ENCODE measurements at regions not wholly inside any gene's neighbourhood (a gene's known extent, or its start where the extent isn't known, plus 50 kb on each side); places are given as distances from the start of the nearest gene placed in this dataset.
"Not testable (repeated sequence)": the region's sequence is repeated elsewhere in the genome, so short reads cannot be mapped to it uniquely, and the experiment has no call there.

DNA sequence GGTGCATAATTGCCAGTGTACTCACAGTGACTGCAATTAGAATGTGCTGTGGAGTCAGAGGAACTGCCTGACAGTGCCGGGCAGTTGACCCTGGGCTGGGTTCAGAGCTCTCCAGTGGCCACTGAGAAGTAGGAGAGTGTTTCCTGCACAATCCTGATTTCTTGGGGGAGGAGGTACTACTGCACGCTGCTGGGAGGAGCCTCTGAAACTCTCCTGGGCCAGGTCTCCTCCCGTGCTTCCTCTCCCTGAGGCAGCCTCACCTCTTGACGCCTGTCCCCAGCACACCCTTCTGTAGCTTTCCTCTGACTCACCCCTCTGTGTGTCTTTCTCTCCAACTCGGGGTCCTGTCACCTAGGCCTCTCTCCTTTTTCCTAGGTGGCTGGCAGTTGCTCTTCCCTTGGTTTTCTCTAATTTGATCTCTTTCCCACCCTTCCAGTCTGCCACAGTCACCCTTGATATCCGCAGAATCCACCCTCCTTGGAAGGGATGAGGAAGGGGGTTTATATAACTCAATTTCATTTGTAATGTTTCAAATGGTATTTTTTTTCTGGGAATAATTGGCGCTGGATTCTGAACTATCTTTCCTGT, 264.7 kb upstream of the PLGLB2 start:
- DNase-seq (ENCODE audit: low read depth in 2 of 2), result not testable (repeated sequence)

DNA sequence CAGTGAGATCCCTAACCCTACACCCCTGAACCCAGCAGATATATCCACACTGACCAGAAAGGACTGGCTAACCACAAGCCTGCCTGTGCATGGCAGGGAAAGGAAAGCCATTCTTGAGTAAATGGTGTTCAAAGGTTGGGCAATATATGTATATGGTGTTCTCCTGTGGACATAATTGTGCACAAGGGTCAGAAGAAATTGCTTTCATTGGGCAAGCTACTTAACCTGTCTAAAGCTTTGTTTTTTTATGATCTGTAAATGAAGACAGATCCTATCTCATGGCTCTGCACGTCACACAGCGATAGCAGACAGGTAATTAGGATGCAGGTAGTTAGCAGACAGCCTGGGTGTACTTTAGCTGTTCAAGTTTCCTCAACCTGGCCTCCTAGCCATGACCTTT, 263.5 kb upstream of the PLGLB2 start:
- DNase-seq (ENCODE audit: low read depth in 2 of 2), result not testable (repeated sequence)

DNA sequence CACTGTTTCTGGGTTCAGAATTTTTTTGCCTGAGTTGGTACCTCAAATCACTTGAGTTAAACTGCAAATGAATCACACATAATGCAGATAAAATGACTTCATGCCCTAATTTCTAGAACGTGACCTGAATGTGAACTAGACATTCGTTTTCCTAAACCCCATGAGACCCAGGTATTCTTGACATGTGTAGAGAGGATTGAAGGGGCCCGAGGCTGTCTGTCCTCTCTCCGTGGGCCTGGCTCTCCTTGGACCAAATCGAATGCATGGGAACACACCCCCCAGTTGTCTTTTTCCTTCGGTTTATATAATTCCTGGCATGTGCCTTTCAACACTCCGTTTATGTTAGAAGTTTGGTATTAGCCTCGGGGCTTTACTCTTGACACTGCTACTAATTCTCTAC, 262.4 kb upstream of the PLGLB2 start:
- not testable (repeated sequence) for DNase-seq (ENCODE audit: low read depth in 2 of 2)

DNA sequence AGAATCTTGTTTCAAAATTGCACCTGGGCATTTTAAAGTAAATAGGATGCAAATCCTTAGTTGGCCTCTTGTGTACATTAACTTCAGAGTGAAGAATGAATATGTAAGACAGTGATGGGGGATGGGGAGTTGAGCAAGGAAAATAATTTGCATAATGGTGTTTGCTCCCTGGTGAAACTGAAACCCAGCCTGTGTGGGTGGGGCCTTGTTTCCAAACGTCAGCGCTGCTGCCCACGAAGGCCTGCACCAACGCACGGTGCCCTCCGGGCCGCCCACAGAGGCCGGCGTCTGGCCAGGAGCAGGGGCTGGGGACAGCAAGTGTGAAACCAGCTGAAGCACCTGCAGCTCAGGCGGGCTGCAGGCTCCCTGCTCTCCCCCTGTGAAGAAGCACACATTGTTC, 262.0 kb upstream of the PLGLB2 start:
- DNase-seq (ENCODE audit: low read depth in 2 of 2), result not testable (repeated sequence)

DNA sequence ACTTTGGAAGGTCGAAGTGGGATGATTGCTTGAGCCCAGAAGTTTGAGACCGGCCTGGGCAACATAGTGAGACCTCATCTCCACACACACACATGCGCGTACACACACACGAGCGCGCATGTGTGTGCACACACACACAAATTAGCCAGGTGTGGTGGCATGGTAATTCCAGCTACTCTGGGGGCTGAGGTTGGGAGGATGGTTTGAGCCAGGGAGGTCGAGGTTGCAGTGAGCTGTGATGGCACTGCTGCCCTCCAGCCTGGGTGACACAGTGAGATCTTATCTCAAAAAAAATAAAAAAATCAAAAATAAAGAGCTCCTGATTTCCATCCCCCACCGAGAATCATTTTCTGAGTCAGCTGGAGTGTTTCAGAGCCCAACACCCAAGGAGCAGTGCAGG, 261.5 kb upstream of the PLGLB2 start:
- peak in 1 of 2 donors; percentile 29 for DNase-seq (ENCODE audit: low read depth in 2 of 2)

DNA sequence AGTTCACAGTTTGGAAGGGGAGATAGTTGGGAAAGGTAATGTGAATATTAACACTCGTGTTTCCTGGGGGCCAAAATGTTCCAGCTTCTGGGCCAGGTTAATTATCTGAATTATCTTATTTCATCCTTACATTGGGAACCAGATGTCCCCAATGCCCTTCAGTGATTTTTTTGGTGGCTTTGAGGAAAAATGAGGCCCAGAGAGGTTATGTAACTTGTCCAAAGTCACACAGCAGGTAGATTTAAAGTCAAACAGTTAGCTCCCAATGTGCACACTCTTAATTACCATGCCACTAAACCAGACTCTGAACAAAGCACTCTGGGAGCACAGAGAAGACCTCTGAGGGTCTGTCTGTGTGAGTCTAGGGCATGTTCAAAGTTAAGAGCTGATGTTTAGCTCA, 259.9 kb upstream of the PLGLB2 start:
- DNase-seq (ENCODE audit: low read depth in 2 of 2), result not testable (repeated sequence)

DNA sequence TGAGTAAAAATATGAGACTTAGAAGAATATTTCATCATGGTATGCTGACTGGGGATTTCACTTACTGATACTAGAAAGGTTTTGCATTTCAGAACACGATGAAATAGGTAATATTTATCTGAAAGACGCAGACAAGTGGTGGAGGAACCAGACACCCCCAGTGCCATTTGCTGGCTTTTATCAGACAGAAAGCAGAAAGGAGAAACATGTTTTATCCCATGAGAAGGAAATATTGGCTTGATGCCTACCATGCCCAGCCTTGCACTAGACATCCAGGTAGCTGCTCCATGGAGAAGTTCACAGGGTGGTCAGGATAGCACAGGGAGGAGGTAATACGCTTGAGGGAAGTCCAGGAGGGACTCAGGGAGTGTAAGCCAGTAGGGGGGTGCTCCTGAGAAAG, 258.9 kb upstream of the PLGLB2 start:
- not testable (repeated sequence) for DNase-seq (ENCODE audit: low read depth in 2 of 2)

DNA sequence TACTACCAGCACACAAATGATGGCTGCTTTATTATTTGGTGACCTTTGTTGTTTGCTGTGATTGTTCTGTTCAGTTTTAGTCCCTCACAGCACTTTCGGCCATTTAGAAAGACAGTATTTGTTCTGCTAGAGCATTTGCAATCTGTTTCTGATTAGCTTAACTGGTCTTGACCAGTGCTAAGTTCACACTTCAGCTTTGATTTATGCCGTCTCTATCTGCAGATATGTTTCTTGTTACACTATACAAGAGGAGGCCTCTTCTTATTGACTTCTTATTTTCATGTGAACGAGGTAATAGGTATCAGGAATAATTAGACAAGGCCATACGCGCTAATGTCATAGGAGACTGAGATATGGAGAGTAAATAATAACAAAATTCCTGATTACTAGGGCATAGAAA, 253.0 kb upstream of the PLGLB2 start:
- DNase-seq (ENCODE audit: low read depth in 2 of 2), result not testable (repeated sequence)

DNA sequence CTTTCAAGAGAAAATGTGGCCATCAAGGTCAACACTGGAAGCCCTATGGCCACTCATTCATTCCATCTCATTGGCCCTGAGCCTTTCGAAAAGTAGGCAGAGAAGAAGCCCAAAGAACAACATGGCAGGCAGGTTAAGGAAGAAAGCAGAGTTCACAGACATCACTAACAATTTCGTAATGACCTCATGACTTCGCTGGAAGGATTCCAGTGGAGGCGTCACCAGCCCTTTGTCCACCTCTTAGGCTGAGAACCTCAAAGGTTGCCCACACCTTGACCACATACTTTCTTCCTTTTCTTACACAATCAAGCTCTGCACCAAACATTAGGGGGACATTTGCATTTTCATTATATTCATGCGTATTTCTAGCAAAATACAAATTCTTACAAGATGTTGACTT, 252.4 kb upstream of the PLGLB2 start:
- DNase-seq (ENCODE audit: low read depth in 2 of 2), result not testable (repeated sequence)

DNA sequence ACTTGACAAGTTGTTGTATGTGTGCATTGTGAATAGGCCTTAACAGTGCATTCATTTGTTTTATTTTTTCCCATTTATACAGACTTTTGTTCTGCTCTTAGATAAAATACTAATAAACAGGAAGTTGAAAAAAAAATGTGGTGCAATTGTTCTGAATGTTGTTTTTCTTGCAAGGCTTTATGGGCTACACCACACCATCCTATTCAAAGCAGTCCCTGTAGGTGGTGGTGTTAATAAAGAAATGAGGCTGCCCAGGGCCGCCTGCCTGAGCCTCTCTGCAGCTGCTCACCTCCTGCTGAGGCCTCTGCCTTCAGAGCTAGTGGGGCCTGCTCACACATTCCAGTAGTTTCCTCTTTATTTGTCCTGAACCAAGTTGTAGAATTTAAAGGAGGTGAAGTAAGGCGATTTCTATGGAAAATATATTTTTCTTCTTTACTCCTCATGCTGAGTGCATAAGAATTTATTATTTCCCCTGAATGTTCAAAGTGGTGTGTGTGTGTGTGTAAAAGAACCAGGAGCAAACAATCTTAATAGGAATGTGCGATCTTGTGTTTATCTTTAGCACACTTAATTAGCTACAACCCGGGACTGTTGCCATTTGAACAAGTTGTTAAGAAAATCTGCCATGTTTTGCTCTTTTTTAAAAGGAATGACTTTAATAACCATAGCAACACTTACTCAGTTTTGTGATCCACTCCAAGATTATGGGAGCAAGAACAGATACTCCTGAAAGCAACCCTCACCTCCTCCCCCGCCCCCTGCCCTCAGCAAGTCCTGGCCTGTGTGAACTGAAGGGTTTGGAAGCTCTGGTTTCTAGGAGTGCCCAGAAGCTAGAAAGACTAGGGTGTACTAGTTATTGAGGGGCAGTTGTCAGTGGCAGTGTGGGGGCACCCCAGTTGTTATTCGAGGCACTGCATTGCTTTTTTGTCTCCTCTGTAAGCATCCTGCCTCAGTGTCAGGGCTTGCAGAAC, 251.6 kb upstream of the PLGLB2 start:
- DNase-seq (ENCODE audit: low read depth in 2 of 2), result peak; percentile 70 to 73

DNA sequence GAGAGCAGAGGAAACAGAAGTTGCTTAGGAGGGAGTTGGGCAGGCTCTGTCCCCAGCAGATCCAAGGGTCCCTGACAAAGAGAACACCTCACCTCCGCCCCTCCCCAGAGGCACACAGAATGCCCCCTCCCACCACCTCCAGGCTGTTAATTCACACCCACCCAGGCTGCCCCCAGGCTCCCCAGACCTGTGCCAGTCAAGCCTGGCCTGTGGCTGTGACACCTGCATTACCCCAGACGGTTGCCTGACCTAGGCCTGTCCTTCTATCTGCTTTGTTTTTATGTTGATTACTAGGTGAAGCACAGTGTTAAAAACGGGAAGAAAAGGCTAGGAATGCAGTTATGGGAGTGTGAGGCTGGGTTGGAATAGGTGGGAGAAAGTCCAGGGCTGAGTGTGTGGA, 250.8 kb upstream of the PLGLB2 start:
- DNase-seq (ENCODE audit: low read depth in 2 of 2), result not testable (repeated sequence)

DNA sequence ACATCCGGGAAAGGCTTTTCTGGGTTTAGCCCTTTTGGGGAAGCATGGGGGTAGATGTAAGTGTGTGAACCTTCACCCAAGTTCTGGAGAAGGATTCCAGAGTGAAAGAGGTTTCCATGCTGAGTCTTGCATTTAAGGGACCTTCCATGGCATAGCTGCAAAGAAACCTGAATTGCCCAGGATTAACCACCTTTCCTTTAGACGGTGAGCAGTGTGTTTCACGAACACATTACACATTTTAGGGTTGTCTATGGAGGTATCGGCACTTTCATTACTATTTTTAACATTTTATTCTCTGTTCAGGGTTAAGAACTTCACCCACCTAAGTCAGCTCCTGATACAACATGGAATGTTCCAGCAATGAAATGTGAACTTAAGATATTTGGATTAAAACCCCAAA, 250.2 kb upstream of the PLGLB2 start:
- not testable (repeated sequence) for DNase-seq (ENCODE audit: low read depth in 2 of 2)

DNA sequence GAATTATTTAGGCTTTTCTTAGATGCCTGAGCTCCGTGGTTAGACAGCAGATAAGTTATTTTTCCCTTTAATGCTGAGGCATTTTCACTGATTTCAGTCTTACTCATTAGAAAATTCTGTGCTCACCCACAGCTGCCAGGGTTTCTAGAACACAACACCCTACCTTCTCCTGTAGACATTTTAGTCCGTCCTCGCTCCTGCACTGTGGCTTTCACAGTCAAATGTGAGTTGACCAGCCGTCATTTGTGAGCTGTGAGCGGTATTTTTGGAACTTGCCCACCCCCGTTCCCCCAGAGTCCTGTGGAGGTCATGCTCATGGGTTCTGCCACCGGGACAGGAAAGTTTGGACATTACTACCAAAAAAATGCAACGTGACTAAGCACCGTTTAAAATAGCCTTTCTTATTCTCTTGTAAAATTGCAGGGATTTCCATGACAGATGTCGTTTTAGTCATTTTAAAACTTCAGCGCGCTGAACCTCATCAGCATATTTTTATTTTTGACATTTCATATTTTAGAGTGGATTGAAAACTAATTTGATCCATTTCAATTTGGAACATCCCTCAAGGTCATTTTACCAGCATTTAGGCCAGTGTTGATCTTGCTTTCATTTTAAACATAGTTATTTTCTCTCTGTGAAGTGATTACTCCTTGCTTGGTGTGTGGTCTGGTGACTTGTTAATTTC, 249.6 kb upstream of the PLGLB2 start:
- not testable (repeated sequence) for DNase-seq (ENCODE audit: low read depth in 2 of 2)

DNA sequence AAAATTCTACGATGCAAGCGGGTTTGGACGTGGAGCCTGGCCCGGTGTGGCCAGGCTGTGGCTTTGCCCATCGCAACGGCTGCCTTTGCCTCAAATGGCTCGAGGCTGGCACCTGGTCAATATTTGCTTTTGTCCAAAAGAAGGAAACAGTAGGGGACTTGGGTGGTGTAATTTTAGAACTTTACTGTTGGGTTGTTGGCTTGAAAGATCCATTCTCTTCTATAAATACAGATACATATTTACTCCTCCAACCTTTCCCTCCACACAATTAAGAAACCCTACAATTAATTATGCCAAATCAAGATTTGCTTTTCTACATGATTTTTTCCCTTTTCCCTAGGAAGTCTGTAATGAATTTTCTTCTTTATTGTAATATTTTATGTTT, 249.0 kb upstream of the PLGLB2 start:
- DNase-seq (ENCODE audit: low read depth in 2 of 2), result not testable (repeated sequence)

DNA sequence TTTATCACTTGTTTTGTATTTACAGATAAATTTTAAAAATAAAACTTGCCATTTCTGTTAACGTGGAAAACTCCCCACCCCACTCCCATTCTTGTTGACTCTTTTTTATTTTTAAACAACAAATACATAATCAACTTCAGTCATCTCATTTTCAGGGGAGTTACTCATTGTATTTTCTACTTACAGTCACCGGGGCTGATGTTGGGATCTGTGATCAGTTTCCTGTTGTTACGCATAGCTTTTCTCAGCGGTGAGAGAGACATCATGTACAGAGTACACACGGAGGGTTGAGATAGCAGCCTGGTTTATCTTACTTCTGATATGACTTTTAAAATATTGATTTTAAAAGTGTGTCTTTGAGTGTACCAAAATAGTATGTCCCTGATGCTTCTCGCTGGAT, 248.0 kb upstream of the PLGLB2 start:
- DNase-seq (ENCODE audit: low read depth in 2 of 2), result peak; percentile 38 to 51

DNA sequence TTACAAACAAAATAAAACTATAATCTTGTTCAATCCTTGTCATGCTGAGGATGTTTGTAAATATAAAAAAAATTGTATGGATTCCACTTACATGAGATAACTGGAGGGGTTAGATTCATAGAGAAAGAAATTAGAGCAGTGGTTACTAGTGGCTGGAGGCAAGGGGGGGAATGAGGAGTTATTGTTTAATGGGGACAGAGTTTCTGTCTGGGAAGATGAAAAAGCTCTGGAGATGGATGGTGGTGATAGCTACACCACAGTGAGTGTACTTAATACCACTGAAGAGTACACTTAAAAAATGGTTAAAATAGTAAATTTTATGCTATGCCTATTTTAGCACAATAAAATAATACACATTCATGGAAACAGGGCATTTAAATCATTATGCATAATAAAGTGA, 247.5 kb upstream of the PLGLB2 start:
- not testable (repeated sequence) for DNase-seq (ENCODE audit: low read depth in 2 of 2)

DNA sequence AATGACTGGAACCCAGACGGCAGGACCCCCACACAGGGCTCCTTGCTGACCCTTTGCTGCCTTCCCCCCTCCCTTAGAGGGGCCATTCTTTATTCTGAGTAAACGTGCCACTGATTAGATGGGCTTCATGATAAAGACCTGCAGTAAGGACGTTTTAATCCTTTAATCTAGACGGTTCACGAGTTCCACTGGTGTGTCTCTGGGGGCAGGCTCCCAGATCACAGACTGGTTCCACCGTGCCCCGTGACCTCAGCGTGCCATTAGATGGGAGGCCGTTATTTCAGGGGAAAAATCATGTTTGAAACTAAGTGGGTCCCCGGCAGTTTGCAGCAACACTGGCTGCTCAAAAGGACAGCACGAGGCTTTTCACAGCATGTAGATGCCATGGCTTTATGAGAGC, 246.9 kb upstream of the PLGLB2 start:
- not testable (repeated sequence) for DNase-seq (ENCODE audit: low read depth in 2 of 2)

DNA sequence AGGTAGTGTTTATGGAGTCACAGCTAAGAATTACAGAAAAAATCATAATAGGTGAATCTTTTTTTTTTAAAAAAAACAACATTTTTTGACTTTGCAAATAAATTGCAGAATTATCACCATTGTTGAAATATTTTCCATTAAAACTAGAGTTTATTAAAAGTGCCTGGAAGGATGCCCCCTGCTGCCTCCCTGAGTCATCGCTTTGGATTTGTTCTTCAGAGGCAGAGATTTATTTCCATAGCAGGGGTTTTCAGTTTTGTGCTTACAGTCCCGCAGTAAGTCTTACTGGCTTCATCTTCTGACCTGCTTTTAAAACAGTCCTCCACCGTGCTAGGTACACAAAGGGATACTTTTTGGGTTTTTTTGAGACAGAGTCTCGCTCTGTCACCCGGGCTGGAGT, 244.9 kb upstream of the PLGLB2 start:
- not testable (repeated sequence) for DNase-seq (ENCODE audit: low read depth in 2 of 2)

DNA sequence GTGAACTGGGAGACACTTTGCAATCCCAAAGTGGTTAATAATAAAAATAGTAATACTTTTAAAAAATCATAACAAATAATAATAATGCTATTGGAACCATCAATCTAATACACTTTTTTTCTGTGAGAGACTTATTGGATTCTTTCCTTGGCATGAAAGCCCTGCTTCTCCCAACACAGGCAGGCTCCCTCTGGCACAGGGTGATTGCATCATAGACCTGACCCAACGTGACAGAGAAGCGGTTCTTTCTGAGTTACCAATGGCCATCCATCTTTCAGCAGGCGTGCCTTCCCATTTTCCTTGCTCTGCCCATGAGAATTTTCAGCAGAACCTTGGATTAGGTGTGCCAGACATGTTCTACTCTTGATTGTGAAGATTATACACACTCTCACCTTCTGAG, 242.6 kb upstream of the PLGLB2 start:
- DNase-seq (ENCODE audit: low read depth in 2 of 2), result not testable (repeated sequence)

DNA sequence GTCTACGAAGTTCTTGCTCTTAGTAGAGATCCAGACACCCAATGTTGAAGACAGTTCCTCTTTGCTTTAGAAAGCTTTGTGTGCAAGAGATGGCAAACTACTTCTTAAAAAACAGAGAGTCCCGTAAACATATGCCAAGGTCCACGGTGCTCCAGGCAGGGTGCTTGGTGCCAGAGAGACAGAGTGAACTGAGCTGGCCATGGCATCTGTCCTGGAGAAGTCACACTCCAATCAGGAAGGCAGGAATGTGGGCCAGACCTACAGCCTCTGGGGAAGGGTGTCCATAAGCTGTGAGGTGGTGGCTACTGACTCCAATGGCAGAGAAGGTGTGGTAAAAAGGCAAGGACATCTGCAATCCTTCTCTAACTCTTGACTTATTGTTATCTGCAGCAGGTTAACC, 242.0 kb upstream of the PLGLB2 start:
- DNase-seq (ENCODE audit: low read depth in 2 of 2), result not testable (repeated sequence)

DNA sequence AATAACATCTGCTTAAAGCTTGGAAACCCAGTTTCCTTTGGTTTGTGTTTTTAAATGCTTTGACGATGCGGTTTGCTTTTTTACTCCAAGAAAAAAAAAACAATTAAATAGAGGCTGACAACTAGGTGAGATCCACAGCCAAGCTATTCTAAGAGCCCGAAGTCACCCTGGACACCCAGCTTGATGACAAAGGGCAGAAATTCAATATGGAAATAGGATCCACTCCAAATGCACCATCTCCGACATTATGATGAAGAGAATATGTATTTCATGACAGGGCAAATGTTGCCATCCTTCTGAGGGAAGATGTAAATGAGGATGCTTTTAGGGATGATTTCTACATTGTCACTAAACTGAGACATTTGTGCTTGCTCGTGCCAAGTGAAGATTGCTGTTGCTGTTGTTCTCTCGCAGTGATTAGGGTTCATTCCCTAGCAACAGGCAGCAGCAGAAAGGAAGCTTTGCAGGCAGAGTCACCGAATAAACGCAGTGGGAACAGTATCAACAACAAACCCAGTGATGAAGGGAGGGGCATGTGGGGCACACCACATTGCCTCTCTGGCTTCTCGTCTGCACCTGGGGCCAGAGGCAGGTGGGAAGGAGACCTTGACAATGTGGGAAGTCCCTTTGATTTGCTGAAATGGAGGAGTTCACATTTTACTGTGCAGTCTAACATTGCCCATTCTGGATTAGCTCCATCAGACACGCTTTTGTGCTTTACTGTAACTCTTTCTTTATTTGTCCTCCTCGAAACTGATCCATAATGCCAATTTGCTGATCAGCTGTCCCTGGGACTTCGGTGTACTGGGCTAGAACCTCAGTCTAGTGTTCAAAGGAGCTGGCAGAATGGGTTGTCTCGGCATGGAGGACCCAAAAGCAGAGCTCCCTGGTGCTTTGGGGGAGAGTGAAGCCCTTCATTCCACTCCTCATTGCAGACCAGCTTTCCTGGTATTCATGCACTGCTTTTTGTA, 240.2 kb upstream of the PLGLB2 start:
- not testable (repeated sequence) for DNase-seq (ENCODE audit: low read depth in 2 of 2)

Measured in lung microvascular endothelial cell (primary cell).